Testis (tissue), 2 donors: ENCODE measurements at regions not wholly inside any gene's neighbourhood (a gene's known extent, or its start where the extent isn't known, plus 50 kb on each side); places are given as distances from the start of the nearest gene placed in this dataset.

Experiments used
- CTCF ChIP-seq, 3 experiments: fragments of 450-650 bp in 2 of 3; fragments of 200-600 bp in 1 of 3; sonication (generic) in 1 of 3; IDR thresholded peaks; one replicate each; pipeline ENCODE4 v1.5.1; 2016 to 2019; ENCODE audit warnings: antibody characterized with exemption in 3 of 3, mild to moderate bottlenecking in 2 of 3, moderate library complexity in 1 of 3
- POLR2A ChIP-seq: fragments of 450-650 bp; IDR thresholded peaks from one replicate; pipeline ENCODE4 v1.6.1; 2017; ENCODE audit warnings: antibody characterized with exemption, mild to moderate bottlenecking, moderate library complexity

GRCh38 chr2:67096886-67097285 lies 300.2 kb upstream of the ETAA1 start:
- TF ChIP-seq POLR2A, result no peak
- TF ChIP-seq CTCF (IDR thresholded peaks at IDR 0.05), result no peak
